ENCODE measurements at regions not wholly inside any gene's neighbourhood (a gene's known extent, or its start where the extent isn't known, plus 50 kb on each side); places are given as distances from the start of the nearest gene placed in this dataset.

DNA sequence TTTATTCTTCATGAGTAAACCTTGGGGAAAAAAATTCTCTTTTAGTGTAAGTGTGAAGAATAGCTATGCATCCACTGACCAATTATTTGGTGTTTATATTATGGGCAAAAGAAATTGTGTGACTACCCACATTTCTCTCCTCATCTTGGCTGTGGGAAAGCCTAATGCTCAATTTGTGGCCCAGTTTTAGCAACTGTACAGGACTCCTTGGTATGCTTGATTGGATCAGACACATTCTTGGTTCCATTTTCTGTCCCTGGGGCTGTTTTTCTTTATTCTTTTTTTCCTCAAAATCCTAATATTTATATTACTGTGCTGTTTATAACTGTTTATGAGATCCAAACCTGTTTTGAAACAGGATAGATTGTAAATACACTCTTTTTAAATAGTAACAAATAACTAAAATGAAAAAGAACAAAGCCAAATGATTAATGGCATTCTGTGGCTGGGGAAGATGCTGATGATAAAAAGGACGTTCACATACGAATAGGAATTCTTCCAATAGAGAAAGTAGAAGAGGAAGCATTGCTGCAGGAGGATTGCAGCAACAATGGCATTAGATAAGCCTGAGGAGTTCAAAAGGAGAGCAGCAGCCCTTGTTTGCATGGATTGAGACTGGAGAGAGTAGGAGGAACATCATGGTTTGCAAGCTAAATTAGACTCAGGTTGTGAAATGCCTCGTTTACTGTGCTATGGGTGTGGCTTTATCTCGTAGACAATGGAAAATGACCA, 580.5 kb downstream of the INHBA start:
- TF ChIP-seq, protein P1, sequence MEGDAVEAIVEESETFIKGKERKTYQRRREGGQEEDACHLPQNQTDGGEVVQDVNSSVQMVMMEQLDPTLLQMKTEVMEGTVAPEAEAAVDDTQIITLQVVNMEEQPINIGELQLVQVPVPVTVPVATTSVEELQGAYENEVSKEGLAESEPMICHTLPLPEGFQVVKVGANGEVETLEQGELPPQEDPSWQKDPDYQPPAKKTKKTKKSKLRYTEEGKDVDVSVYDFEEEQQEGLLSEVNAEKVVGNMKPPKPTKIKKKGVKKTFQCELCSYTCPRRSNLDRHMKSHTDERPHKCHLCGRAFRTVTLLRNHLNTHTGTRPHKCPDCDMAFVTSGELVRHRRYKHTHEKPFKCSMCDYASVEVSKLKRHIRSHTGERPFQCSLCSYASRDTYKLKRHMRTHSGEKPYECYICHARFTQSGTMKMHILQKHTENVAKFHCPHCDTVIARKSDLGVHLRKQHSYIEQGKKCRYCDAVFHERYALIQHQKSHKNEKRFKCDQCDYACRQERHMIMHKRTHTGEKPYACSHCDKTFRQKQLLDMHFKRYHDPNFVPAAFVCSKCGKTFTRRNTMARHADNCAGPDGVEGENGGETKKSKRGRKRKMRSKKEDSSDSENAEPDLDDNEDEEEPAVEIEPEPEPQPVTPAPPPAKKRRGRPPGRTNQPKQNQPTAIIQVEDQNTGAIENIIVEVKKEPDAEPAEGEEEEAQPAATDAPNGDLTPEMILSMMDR (IDR thresholded peaks at IDR 0.05): no peak
- no peak for TF ChIP-seq POLR2A (IDR thresholded peaks at IDR 0.05)
